NOMO-1 treated with dmso at 0.1 percent for 144 hours (cell line): ENCODE measurements at regions not wholly inside any gene's neighbourhood (a gene's known extent, or its start where the extent isn't known, plus 50 kb on each side); places are given as distances from the start of the nearest gene placed in this dataset.

Experiments
- DNase-seq: peaks from one replicate; lab custom pipeline; 2025; ENCODE audit not compliant: unreplicated experiment; lab: John Stamatoyannopoulos, UW

DNA sequence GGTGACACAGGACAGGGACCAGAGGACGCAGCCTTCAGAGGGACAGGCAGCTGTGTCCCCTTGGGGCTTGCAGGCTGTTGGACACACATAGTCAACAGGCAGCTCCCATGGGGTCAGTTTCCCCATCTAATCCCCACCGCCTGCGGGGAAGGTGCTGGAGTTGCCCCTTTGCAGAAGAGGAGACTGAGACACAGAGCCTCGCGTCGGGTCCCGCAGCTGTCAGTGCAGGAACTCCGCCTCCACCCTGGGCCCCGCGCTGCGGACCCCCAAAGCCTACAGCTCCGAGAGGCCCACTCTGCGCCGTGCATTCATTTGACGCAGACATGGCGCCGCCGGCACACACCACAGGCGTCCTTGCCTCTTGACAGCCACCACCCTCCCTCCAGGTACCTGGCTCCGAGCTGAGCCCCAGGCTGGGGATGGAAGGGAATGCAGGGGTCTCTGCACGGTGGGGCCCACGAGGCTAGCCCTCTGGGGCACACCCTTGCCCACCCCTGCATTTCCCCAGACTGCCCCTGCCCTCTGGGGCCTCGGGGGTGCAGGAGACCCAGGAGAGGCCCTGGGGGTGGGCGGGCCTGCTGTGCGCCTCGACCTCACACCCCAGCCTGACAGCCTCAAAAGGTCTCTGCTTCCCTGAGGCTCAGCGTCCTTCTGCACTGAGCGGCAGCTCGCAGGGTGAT is 88.5 kb upstream of the ACTRT2 start:
- DNase-seq, result no peak

DNA sequence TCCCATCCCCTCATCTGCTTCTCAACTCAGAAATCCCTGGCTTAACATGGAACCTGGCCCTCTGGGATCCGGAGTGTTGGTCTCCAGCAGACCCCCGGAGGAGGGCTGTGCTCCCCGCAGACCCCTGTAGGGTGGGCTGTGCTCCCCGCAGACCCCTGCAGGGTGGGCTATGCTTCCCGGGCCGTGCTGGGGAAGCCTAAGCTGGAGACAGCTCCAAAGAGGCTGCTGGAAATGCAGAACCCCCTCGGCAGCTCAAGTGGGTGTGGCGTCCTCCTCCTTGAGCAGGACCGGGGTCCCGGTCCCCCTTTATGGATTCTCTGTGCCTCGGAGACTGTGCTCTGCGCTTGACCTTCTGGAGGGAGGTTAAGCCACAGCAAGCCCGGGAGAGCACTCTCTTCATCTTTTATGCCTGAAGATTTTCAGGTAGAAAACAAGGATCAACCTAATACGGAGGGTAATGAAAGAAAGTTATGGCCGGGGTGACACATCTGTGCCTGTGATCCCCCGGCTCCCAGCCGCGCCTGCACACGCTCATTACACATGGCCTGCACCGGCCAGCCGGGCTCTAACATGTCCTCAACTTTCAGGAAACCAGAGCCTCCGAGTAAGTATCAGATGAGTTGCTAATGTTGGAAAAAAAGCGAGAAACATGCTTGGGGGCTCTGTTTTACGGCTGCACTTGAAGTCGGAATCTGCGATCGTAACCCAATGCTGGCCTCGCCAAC is 87.7 kb upstream of the ACTRT2 start:
- DNase-seq, result no peak

DNA sequence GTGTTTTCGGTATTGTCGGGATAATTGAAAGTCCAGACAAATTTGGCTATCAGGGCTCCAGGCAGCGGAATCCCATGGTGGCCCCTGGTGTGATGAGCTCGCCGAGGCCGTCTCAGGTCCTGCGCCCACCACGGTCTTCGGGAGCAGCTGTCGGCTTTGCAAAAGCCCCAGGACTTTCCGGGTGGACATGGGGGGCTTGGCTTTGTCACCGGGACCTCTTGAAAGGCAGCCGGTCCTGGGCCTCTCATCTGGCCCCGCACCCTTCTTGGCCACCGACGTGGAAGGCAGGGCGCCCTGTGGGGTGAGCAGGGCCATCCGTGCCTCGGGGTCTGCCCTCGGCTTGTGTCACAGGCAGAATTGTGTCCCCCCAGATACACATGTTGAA is 87.1 kb upstream of the ACTRT2 start:
- no peak for DNase-seq

DNA sequence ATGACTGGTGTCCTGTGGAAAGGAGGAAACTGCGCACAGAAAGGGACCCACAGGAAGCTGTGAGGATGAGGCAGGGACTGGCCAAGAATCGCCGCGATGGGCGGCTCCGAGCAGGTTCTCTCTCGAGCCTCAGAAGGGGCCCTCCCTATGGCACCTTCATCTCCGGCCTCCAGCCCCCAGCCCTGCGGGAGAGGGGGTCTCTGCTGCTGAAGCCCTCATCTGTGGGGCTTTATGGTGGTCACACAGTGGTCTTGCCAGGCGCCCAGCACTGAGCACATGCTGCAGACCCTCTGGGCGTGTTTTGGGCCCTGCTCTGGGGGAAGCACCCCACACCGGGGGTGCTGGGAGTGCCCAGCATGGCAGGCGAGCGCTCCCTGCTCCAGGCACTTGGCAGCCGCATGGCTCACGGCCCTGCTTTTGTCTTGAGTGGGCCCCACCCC is 86.6 kb upstream of the ACTRT2 start:
- DNase-seq, result no peak

DNA sequence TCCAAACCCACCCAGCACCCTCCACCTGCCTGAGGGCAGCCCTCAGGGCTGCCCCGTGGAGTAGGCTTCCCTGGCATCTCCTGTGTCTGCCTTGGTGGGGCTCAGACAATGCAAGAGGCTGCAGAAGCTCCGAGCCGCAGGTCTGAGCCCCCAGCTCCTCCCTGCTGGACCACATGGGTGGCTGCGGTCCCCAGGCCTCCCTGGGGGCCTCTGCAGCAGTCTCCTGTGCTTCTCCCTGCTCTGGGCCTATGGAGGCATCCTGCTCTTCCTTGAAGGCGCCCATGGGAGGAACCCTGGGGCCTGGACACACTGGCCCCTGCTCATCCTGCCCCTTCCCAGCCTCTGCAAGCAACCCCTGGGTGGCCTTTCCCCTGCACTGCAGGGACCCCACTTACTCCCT is 86.1 kb upstream of the ACTRT2 start:
- no peak for DNase-seq

DNA sequence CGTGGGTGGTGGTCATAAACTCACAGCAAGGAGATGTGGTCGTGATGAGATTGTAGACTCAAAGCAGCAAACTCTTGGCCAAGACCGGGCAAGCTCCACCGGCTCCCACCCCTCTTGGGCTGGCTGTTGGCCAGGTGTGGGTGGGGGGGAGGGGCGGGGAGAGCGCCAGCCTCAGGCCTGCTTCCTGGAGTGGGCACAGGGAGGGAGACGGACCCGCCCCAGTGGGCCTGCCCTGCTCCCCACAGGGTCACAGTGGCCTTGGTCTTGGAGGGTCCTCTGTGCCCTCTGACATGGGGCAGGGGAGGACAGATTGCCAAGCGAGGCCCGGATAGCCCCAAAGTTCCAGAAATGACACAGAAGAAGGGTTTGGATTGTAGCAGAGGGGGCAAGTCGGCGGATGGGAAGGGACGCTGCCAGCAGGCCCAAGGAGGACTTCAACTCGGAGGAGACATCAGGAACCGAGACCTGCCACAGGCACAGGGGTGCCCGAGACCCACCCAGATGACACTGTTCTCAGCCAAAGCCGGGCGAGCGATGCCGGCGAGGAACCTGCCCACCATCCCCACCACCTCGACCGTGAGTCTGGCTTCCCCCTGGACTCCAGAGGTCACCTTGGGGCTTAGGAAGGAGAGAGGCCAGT is 85.4 kb upstream of the ACTRT2 start:
- DNase-seq, result no peak

DNA sequence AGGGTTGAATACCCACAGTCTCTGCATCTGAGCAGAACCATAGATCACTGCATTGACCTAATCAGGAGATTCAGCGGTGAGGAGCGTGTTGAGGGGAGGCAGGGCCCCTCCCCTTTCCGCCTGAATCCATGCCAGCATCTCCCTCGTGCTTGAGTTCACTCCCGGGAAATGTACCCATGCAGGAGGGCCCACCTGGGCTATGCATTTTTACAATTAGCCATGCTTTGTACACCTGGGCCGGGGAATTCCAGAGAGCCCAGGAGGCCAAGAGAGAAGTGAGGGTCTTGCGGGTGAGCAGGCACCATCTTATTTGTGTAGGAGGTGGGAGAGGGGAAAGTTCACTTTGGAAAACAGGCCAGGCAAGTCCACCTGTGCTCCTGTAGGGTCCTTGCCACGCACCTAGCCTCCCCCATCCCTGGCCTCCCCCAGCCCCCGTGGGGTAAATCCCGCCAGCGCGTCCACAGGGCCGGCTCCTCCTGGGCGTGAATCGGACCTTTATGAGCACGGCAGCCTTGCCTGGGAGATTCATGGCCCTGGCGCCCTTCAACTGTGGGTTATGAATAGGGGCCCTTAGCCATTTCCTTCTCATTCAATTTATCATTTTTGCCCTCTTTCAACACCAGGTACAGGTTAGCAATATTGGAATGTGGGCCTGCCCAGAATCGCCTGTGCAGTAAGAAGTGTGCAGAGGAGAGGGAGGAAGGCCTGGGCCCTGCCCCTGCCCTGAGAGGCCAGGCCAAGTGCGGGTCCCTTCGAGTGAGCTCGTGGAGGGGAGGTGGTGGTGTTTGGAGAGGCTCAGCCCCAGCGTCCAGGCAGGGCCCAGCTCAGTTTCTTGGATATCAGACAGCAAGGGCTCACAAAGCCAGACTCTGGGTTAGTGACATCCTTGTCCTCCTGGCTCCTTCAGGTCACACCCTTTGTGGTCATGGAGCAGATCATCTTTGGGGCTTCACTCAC is 84.4 kb upstream of the ACTRT2 start:
- DNase-seq, result no peak

DNA sequence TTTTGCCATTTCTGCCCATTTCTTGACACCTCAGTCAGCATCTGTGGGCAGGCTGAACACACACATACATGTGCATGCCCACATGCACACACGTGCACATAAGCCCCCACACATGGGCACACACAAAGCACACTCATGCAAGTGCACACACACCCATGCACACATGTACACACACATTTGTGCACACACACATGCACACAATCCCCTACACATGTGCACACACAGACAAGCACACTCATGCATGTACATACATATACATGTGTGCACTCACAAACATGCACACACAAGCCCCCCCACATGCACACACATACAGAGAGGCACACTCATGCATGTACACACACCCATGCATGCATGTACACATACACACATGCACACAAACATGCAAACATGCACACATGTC is 83.5 kb upstream of the ACTRT2 start:
- DNase-seq, result no peak

DNA sequence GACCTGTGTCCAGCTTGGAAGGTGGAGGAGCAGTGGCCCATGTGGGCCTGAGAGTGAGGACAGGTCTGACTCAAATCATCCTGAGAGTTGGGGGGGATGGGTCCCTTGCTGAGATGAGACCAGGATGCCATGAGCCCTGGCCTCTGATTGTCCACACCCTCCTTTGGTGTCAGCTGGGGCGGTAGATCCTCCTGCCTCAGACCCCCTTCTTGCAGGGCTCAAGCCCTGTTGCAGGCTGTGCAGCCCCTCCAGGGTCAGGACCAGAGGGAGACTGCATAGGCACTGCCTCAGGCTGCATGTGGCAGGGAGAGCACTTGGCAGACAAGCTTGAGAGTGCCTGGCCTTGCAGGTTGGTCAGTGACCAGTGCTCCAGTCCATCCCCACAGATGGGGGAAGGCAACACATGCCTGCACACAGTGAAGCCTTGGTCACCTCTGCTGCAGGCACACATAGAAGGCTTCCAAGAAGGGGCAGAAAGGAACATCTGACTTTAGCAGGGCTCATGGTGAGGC is 82.2 kb upstream of the ACTRT2 start:
- DNase-seq, result no peak

DNA sequence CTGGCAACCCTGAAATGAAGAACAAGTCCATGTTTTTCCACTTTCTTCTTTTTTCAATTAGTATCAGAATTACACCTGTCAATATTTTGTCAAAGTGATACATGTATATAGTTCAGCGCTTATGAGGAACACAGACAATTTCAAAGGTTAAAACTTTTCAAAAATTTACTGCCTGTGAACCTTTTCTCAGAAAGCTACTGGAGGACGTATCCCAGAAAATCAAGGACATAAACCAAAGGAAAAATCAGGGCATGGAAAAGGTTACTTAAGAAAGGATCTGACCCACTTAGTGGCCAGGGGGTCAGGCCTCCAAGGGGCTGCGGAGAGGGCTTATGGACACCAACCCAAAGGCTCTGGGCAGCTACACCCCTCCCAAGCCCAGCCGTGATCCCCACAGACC is 81.1 kb upstream of the ACTRT2 start:
- no peak for DNase-seq

DNA sequence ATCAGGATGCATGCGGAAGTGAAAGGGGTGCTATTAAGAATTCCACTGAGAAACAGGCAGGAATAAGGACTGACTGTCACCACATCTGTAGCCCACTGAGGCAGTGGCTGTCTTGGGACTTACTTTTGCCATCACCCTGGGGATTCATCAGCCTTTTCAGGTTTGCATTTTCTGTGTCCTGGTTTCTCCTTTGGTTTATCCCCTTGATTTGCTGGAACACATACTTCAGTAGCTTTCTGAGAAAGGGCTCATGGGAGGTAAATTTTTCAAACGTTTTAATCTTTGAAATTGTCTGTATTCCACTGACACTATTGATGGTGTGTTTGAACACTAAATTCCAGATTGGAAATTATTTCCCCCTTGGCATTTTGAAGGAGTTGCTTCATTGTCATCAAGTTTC is 80.2 kb upstream of the ACTRT2 start:
- no peak for DNase-seq

DNA sequence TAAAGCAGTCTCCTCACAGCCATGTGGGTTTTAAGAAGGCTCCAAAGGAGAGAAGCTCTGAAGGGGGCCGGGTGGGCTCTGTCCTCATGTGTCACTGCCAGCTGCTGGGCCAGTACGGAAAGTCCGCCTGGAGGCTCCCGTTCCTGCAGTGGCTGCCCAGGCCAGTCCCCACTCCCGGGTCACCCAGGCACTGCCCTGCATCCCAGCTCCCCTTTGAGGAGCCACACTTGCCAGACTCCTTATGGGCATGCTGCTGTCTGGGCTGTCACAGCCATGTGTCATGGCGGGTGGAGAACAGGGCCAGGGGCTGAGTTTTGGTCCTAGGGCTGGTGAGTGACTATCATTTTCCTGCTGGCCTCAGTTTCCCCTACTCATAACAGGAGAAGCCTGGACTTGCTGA is 79.4 kb upstream of the ACTRT2 start:
- DNase-seq, result no peak

DNA sequence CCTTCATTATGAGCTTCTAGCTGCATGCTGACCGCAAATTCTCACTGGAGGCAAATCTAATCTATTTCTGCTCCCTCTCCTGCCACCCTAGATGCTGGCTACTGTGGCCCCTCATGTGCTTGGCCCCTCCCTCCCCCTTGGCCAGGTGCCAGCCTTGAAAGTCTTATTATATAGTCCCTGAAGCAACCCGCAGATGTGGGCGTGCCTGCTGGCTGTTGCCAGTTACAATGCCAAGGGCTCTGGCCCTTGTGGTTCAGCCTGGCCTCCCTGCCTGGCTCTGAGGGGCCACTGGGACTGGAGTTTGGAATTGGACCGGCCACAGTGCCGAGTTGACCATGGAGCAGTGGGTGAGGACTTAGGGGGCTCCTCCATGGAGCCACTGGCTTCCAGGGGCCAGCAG is 78.9 kb upstream of the ACTRT2 start:
- no peak for DNase-seq

DNA sequence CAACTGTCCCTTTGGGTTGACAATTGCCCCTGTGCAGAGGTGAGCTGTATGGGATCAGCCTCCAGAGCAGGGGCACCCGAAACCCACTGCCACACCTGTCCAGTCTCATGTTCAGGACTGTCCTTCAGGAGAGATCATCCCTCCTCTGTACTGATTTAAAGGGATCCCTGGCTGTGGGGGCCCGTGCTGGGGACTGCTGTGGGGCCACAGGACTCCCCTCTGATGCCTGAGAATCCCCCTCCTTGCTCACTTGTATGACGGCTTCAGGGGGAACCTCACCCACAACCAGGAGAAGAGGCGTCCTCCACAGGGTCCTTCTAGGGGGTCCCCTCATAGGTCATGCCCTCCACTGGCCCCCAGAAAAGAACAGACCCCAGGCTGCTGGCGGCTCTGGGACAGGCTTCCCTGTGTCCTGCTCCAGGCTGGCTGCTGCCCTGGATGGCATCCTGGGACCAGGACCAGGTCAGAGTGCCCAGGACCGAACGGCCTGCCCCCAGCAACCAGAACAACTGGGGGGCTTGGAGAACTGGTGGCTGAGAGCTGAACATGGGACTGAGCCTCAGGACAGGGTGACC is 77.5 kb upstream of the ACTRT2 start:
- no peak for DNase-seq

DNA sequence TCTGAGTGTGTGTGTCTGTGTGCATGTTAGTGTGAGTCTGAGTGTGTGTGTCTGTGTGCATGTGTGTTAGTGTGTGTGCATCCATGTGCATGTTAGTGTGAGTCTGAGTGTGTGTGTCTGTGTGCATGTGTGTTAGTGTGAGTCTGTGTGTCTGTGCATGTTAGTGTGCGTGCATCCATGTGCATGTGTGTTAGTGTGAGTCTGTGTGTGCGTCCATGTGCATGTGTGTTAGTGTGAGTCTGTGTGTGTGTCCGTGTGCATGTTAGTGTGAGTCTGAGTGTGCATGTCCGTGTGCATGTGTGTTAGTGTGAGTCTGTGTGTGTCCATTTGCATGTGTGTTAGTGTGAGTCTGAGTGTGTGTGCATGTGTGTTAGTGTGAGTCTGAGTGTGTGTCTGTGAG is 76.6 kb upstream of the ACTRT2 start:
- no peak for DNase-seq

DNA sequence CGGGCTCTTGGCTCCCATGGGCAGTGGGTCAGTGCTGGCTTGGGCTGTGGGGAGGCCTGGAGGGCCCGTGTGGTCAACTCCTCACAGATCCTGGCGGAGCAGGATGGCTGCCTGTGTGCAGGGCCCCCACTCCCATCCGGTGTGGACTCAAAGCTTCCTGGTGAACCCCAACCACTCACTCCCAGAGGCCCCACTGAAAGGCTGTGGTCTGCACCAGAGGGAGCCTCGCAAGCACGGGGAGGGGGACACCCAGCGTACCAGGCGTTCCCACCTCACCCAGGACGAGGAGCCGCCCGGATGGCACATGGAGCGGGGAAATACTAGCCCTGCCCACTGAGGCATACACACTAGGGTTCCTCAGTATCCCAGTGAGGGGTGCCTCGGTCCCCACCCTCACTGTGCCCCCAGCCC is 75.4 kb upstream of the ACTRT2 start:
- no peak for DNase-seq

DNA sequence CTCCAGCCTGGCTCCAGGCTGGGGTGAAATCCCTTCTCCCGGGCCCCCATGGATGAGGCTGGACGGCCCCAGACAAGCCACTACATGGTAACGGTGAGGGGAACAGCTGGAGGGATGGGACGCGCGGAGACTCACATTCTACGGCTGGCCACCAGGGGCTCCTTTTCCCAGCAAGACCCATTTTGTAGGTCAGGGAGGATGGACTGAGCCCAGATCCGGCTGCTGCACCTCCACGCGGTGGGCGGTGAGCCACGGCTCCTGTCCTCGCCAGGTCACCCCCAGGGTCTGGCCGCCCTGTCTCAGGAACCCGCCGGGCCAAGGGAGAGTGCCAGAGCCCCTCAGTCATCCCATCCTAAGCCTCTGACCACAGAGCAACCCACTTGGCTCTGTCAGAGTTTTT is 75.0 kb upstream of the ACTRT2 start:
- no peak for DNase-seq

DNA sequence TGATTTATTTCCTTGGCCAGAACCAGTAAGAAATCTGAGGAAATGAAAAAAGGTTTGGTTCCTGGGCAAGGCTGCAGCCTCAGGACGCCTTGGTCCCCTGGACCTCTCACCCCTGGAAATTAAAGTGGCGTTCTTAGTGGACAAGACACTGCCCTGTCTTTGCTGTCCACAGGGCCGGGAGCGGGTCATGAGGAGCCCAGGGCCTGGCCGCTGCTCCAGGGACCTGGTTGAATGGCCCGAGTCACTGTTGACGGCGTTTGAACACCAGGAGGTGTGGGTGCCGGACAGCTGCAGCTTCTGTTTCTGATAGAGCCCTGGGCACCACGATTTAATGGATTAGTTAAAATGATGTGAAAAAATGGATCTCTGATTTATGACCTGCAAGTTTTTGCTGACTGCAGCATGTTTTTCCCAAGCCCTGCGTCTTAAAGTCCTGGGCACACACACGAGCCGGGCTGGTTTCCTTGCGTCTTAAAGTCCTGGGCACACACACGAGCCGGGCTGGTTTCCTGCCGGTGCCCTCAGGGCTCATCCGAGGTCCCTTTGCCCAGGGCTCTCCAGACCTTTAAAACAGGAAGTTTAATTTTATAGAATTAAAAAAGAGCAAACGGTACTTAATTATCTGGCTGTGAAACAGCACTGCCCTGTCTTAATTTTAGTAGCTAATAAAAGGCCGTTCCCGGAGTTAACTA is 74.1 kb upstream of the ACTRT2 start:
- no peak for DNase-seq

DNA sequence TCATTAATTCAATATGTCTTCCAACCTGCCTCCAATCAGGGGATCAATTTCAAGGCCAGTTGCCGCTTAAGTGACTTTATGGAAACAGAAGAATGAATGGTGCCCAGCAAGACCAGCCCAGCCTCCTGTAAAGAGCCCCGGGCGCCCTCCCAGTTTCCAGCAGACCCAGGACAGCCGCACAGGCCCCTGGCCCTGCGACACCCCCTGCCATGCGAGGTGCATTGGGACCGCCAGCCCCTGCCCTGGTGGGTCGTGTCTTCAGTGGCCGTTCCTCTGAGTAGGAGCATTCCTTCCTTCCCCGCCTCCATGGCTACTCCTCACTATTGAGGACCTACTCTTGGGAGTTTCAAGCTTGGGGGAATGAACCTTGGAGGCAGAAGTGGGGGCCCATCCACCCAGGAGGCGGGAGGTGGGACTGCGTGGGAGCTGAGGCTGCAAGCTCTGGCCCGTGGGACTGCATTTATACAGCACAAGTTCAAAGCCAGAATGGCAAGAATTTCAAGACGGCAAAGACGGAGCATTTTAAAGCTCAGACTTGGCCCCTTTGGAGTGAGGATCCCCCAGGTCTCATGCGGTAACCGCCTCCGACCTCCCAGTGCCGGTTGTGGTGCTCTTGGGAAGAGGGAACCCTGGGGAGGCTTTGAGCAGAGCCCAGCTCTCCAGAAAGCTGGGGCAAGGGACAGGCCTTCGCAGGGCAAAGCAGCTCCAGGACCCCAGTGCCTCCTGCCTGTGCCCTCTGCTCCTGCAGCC is 73.1 kb upstream of the ACTRT2 start:
- DNase-seq, result no peak
